ENCODE measurements at regions not wholly inside any gene's neighbourhood (a gene's known extent, or its start where the extent isn't known, plus 50 kb on each side); places are given as distances from the start of the nearest gene placed in this dataset.

DNA sequence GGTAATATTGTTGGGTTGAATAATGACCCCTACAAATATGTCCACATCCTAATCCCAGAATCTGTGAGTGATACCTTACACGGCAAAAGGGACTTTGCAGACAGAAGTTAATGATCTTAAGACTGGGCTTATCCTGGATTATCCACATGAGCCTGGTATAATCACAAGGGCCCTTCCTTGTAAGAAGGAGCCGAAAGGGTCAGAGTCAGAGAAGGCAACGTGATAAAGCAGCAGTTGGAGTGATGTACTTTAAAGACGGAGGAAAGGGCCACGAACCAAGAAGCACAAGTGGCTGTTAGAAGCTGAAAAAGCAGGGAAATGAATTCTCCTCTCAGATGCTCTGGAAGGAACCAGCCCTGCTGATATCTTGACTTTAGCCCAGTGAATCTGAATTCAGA lies 137.8 kb downstream of the UTP18 start:
- TF ChIP-seq, protein P1, sequence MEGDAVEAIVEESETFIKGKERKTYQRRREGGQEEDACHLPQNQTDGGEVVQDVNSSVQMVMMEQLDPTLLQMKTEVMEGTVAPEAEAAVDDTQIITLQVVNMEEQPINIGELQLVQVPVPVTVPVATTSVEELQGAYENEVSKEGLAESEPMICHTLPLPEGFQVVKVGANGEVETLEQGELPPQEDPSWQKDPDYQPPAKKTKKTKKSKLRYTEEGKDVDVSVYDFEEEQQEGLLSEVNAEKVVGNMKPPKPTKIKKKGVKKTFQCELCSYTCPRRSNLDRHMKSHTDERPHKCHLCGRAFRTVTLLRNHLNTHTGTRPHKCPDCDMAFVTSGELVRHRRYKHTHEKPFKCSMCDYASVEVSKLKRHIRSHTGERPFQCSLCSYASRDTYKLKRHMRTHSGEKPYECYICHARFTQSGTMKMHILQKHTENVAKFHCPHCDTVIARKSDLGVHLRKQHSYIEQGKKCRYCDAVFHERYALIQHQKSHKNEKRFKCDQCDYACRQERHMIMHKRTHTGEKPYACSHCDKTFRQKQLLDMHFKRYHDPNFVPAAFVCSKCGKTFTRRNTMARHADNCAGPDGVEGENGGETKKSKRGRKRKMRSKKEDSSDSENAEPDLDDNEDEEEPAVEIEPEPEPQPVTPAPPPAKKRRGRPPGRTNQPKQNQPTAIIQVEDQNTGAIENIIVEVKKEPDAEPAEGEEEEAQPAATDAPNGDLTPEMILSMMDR (IDR thresholded peaks at IDR 0.05), result no peak
- TF ChIP-seq POLR2A (IDR thresholded peaks at IDR 0.05), result no peak
